HG02588 (cell line): ENCODE measurements at regions not wholly inside any gene's neighbourhood (a gene's known extent, or its start where the extent isn't known, plus 50 kb on each side); places are given as distances from the start of the nearest gene placed in this dataset.
"Not testable (repeated sequence)": the region's sequence is repeated elsewhere in the genome, so short reads cannot be mapped to it uniquely, and the experiment has no call there.

Experiments
- ATAC-seq: cut with Tn5 transposase; IDR thresholded peaks from one replicate; pipeline ENCODE4 v1.9.1; 2021; ENCODE audit warnings: mild to moderate bottlenecking, moderate library complexity; ENCODE audit not compliant: unreplicated experiment

GRCh38 chr12:89162589-89163261 is 189.6 kb downstream of the DUSP6 start:
- ATAC-seq, result no peak

DNA sequence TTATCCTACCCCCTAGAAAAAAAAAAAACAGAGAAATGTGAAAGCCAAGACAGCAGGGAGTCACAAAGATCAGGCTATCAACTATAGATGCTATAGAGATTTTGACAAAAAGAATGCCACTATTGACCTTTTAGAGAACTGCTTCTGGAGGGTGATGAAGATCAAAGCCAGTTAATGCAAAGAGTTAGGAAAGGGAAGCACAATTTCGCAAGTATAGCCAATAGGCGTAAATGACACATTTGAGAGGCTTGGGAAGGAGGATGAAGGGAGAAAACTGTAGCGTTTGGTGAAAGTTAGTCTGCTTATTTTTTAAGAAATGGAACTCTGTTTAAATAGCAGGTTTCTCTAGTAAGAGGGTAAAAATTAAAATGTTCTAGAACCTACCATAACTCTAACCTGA is 190.7 kb downstream of the DUSP6 start:
- ATAC-seq, result no peak

DNA sequence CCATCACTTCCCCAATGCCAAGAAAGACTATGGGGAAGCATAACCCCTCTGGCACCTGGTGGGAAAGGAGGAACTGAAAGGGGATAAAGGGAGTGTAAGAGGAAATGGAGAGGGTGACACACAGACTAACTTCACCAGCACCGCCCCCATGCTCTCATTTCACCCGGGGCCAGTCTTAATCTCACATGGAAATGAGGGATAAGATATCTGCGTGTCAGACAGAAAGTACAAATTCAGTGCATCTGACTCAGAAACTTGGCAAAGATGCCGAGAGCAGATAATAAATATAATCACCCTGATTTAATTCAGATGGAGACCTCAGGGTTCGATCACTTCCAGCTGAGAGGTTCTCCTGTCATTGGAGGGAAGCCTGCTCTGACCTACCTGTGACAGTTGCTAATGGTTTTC is 191.6 kb downstream of the DUSP6 start:
- ATAC-seq, result no peak

GRCh38 chr12:89157413-89157812 is 194.9 kb downstream of the DUSP6 start:
- no peak for ATAC-seq

DNA sequence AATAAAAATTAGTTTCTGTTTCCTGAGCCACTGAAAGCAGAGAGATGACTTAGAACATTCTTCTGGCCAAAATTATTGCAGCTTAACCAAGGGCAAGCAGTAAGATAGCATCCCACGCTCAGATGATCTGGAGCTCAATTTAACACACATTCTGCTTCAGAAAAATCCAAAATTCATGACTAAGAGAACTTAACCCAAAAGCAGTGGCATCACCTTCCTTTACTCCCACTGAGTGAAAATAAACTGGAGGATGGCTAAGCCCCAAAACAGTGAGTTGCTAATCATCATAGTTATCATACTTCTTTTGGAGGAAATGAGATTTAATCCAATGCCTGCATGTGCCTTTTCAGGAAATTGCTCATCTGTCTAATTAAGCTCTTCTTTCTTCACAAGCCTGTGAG is 195.4 kb downstream of the DUSP6 start:
- no peak for ATAC-seq

DNA sequence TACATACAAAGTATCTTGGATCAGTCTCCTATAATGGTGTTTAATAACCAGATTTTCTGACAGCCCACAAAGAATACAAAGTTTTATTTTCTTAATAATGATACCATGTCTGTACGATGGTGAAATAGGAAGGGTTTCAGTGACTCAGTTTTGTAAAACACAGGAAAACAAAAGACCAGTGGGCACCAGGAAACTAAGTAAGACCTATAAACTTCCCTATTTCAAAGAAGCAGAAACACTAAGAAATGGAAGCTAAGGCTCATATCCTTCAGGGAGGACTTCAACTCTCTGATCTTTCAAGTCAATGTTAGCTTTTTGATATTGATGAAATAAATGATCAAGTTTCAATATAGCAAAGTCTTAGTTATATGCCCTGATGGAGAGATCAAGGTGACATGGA is 196.0 kb downstream of the DUSP6 start:
- no peak for ATAC-seq

DNA sequence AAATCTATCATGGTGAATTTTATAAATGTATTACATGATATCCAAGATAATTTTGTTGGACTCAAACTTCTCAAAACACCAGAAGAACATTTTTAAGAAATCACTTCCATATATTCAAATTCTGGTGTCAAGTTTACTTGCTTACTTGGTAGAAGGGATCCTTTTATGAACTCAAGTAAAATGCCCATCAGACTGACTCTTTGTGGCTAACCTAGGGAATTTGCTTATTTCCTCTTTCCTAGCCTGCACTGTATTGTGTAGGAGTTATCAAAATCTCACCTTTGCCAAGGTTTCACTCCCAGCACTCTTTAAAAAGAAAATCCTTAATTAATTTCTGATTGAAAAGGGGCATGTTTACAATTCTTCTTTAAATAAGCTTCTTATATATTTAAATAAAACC is 196.5 kb downstream of the DUSP6 start:
- ATAC-seq, result no peak

GRCh38 chr12:89154743-89155499 is 197.4 kb downstream of the DUSP6 start:
- no peak for ATAC-seq

- no peak for ATAC-seq
Measured at GRCh38 chr12:89153341-89153740, 199.0 kb downstream of the DUSP6 start.

DNA sequence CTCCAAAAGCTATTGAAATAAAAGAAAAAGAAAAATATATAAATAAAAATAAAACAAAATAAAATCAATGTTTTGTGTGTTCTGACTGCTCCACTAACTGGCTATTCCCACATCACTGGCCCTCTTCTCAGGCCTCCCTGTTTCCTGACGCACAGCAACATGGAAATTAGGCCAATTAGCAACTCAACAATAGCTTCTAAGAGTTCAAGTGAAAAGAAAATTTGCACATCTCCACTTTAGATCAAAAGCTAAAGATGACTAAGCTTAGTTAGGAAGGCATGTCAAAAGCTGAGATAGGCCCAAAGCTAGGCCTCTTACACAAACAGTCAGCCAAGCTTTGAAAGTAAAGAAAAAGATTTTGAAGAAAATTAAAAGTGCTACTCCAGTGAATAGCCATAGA is 200.8 kb downstream of the DUSP6 start:
- no peak for ATAC-seq

GRCh38 chr12:89150789-89151188 is 201.5 kb downstream of the DUSP6 start:
- ATAC-seq, result not testable (repeated sequence)

DNA sequence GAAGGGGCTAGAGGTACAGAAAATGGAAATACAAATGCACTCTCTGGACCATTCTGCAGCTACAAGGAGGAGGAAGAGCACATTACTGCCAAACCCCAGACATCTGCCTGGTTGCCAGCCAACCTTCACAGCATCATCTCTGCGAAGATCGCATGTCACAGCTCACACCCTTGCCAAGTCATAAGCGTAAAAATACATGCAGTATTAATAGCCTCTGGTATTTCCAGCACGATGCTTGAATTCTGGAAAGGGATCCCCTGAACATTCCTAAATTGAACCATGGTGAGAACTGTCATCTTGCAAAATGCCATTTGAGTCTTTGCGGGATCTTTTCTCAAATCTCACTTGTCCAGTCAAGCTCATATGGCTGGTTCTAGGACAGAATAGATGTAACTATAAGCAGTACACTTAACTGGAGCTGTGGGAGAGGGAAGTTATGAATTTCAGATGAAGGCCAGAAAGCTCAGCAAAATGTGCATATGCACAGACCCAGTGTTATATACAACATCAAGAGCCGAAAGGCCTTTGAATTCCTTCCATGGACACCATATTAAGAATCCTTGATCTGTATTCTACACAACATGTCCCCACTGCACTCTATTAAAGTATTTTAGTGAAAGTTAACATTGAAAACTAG is 211.6 kb downstream of the DUSP6 start:
- no peak for ATAC-seq

- ATAC-seq, result no peak
Measured at GRCh38 chr12:89140141-89140540, 212.2 kb downstream of the DUSP6 start.

DNA sequence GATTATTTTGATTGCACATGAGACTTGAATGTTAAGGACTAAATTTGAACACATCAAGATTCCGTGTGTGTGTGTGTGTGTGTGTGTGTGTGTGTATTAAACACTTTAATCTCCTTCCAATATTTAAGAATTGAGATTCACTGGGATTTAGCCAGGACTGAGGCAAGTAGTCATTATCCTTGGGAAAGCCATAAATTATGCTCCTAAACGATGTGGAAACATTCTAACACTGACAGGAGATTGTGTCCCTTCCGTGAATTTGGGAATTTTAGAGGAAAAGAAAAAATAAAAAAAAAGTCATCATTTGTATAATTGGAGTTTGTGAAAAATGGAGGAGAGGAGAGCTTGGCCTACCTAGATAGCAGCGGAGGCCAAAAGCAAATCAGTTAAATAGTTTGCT is 212.9 kb downstream of the DUSP6 start:
- no peak for ATAC-seq

- no peak for ATAC-seq
Measured at GRCh38 chr12:89138048-89138852, 214.1 kb downstream of the DUSP6 start.

- no peak for ATAC-seq
Measured at GRCh38 chr12:89135976-89136634, 216.2 kb downstream of the DUSP6 start.

GRCh38 chr12:89134213-89134770 is 218.0 kb downstream of the DUSP6 start:
- ATAC-seq, result no peak

- no peak for ATAC-seq
Measured at GRCh38 chr12:89129167-89129870, 223.0 kb downstream of the DUSP6 start.

DNA sequence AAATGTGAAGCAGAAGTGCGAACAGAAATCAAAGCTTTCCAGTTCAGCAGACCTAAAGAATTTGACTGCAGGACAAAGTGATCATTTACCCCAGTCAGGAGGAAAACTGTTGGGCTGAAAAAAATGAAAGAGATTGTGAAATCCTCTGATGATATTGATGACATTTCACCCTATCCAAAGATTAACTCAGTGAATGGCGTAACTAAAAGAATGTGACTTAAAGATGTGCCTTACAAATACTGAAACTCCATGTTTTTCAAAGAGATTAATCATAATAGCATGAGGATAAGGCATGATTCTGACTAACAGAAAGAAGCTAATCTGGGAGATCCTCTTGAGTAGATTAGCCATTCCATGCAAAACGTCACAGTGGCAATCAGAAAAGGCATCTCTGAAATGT is 225.6 kb downstream of the DUSP6 start:
- ATAC-seq, result no peak

DNA sequence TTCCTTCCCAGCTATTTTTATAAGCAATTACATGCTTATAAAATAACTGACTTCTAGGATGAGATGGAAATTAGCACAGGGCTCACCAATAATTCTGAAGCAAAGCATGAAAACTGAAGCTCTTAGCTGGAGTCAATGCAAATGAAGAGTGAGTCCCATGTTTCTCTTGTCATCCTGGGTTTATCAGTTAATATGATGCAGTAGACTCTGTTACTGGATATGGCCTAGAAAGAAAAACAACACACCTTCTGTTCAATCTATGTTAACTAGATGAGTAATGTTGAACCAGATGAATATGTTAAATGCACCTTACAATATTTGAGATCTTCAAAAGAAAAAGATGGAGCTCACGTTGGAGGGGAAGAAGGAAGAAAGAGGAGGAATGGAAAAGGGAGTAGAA is 229.4 kb downstream of the DUSP6 start:
- no peak for ATAC-seq
